ENCODE measurements at regions not wholly inside any gene's neighbourhood (a gene's known extent, or its start where the extent isn't known, plus 50 kb on each side); places are given as distances from the start of the nearest gene placed in this dataset.

GRCh38 chr12:59196989-59197388 is 276.7 kb upstream of the LRIG3 start:
- no peak for DNase-seq

DNA sequence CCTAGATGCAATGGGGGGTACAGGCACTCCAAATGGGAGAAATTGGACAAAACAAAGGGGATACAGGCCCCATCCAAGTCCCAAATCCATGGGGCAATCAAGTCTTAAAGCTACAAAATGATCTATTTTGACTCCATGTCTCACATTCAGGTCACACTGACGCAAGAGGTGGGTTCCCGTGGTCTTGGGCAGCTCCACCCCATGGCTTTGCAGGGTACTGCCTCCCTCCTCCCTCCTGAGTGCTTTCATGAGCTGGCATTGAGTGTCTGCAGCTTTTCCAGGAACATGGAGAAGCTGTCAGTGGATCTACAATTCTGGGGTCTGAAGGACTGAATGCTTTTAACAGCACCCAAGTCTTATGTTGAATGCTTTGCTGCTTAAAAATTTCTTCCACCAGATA is 274.5 kb upstream of the LRIG3 start:
- no peak for DNase-seq

GRCh38 chr12:59193476-59194050 is 273.3 kb upstream of the LRIG3 start:
- DNase-seq: no peak

- no peak for DNase-seq
Measured at GRCh38 chr12:59191372-59191771, 271.1 kb upstream of the LRIG3 start.

DNA sequence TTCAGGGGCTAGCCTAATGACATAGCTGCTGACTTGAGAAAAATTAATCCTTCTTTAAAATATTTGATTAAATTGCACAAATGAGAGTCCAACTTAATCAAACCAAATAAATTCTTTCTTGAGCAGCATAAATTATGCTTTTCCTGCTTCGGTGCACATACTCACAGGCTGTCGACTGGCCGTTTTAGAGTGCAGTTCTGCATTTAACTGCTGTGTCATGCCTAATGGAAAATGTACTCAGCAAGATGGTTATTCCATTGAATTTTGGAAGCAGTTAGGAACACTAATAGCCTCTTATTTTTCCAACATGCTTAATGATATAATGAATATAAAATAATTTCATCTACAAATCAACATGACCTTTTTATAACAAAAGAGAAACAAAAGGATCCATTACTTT is 266.1 kb upstream of the LRIG3 start:
- DNase-seq: peak; percentile 86

DNA sequence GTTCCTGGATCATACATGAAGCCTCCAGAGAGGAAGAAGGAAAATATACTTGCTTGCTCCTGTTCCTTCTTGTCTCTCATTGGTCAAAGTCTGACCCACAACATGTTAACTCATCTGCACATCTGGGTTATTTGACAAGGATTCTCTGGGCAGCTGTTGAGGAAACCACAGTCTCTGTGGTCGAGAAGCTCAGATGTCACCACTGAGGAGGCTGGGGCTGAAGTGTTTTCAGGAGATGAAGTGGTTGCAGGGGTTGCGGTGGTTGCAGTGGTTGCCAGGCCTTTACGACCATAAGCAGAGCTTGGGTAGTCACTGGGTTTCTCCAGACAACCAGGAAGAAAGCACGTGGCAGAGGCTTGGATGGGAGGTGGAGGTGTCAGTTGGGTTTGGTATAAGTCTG is 265.0 kb upstream of the LRIG3 start:
- DNase-seq: no peak

- DNase-seq: no peak
Measured at GRCh38 chr12:59182658-59183455, 262.6 kb upstream of the LRIG3 start.

- DNase-seq: no peak
Measured at GRCh38 chr12:59182191-59182590, 261.9 kb upstream of the LRIG3 start.

DNA sequence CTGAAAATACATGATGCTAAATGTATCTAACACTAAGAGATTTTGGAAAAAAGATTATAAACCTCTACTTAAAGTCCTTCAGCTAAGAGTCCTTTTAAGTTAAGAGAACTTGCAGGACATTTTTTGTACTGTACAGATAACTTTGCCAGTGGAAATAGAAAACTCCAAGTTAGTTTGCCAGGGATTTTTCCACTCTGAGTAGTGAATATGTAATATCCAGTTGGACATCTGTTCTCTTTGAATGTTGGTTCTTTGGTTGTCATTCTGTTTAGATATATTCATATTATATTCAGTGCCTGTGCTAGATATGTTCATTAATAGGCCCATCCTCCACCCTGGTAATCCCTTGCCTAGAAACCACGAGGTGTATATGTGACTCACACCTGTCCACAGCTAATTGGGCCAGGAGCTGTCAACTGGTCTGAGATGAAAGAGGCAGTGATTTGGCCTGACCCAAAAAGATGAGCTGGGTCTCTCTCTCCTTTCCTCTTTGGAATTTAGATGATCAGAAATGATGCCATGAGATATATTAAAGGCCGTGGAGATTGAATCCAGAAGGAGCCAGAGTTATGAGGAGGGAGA is 261.0 kb upstream of the LRIG3 start:
- DNase-seq: no peak

DNA sequence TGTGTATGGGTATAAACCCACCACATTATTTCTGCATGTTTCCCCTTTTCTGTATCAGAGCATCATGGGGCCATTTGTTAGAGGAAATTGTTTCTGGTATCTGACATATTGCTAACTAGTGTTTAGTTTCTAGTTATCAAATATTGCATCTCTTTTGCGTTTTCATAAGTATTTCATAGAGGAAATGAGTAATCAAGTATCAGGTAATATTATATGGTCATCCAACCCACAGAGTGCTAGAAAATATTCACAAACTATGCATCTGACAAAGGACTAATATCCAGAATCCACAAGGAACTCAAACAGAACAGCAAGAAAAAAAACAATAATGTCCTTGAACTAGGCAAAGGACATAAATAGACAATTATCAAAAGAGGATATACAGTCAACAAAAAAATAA is 258.9 kb upstream of the LRIG3 start:
- no peak for DNase-seq

GRCh38 chr12:59173695-59174094 is 253.4 kb upstream of the LRIG3 start:
- DNase-seq: no peak

DNA sequence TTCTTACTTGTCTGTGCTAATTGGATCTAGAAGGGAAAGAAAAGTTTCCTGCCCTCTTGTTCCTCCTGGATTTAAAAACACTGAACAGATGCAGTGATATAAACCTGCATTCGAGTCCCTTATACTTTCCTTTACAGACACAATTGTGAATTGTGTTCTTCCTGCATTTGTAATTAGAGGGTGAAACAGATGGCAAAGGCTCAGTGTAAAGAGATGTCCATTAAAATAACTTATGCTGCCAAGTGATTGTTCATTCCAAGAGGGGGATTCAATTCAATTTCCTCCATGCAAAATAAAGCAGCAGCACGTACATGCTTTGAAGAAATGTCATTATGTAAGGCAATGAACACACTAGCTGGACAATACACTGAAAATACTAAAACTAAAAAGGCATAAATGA is 248.3 kb upstream of the LRIG3 start:
- peak; percentile 12 for DNase-seq

DNA sequence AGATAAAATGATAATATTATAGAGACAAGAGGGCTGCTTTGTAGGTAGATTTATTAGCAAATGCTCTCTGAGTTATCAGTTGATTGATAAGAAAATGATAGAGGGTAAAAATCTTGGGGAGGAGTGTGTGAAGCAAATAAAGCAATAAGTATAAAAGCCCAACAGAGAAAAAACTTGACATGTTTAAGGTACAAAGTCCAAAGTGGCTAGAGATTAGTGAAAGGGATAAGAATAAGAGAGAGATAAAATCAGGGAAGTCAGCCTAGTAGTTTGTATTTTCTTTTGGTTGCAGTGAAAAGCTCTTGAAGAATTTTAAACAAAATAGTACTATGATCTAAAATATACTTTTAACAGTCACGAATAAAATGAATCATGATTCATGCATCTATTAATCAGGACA is 246.2 kb upstream of the LRIG3 start:
- no peak for DNase-seq

- DNase-seq: peak; percentile 15
Measured at GRCh38 chr12:59164991-59165718, 244.9 kb upstream of the LRIG3 start.

- DNase-seq: no peak
Measured at GRCh38 chr12:59164226-59164625, 243.9 kb upstream of the LRIG3 start.

- DNase-seq: no peak
Measured at GRCh38 chr12:59158681-59159080, 238.4 kb upstream of the LRIG3 start.

DNA sequence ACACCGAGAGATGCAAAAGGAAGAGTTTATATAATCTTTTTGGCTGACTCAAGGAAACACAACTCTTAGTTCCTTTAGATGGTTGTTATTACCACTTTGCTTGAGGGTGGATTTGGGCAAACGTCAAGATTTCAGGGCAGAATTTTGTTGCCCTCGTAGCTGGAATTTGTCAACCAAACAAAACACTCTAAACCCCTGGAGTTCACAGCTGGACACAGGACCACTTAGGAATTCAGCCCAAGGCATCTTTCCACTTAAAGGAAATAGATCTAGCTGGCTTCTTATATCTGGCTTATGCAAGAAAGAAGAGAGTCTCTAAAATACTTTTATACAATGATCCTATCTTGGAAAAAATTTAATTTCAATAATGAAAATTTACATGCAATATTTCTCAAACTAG is 237.8 kb upstream of the LRIG3 start:
- DNase-seq: no peak

DNA sequence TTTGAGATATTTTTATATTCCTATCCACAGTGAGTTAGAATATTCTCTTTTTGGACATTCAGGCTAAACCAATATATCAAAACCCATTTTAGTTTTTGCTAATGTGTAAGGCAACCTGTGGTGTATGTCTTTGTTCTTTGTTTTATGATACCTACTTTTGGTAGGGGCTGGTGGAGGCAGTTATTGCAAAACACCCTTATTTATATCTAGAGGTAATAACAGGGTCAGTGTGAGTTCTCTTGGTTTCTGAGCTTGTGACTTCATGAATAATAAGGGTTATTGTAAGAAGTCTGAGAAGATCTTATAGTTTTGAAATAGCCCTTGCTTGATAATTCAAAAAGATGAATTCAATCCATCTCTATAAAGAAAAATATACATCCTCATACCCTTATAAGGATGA is 235.1 kb upstream of the LRIG3 start:
- DNase-seq: no peak

DNA sequence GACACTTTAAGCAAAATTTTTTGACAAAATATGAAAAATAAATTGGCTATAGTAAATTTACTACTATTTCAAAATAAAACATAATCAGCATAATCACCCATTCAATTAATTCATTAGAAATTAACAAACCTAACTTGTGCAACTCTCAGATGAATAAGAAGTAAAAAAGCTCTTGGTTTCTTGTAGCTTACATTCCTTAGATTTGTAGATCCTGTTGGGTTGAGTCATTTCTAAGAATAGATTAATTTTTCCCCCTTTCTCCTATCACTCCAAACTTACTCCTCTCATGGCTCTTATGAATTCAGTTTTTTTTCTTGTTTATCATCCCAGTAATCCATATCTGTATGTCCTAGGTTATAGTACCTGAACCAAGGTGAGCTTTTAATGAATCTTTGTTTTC is 230.9 kb upstream of the LRIG3 start:
- DNase-seq: no peak

DNA sequence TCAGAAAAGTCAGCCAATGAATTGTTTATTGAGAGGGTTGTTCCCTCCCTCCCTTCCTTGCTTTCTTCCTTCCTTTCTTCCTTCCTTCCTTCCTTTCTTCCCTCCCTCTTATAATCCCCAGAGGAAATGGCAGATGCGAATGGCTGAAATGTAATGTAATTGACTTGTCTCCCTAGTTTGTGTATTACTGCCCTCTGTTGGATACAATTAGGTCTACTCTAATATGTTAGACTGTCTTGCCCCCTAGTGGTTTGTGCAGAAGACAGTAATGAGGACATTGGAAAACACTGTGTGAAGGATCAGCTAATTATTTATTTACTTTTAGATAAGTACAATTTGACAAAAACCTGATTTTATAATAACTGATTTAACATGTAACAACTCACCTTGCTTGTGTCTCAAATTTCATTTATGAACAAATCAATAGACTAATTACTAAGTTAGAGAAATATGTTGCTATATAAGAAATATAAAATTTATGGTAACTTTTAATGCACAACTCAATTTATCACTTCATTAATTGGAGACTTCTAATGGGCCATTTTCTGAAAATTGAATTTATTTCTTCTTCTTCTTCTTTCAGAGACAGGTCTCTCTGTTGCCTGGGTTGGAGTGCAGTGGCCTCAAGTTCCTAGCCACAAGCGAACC is 229.8 kb upstream of the LRIG3 start:
- peak; percentile 73 for DNase-seq

DNA sequence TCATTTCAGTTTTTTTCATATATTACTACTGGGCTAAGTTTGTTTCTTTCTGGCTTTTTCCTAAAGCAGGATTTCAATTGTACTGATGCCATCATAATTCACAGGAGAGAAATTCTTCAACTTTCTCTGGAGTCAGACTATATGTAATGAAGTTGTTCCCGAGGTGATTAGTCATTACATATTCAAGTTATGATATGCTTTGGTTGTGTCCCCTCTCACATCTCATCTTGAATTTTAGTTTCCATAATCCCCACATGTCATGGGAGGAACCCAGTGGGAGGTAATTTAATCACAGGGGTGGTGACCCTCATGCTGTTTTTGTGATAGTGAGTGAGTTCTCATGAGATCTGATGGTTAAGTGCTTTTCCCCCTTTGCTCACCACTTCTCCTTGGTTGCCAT is 227.5 kb upstream of the LRIG3 start:
- DNase-seq: no peak

- DNase-seq: no peak
Measured at GRCh38 chr12:59142183-59142790, 222.0 kb upstream of the LRIG3 start.

DNA sequence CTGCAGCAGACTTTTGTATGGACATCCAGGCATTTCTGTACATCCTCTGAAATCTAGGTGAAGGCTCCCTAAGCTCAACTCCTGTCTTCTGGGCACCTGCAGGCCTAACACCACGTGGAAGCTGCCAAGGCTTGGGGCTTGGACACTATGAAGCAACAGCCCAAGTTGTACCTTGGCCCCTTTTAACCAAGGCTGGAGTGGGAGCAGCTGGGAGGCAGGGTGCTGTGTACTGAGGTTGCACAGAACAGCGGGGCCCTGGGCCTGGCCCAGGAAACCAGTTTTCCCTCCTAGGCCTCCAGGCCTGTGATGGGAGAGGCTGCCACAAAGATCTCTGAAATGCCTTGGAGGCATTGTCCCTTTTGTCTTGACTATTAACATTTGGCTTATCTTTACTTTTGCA is 214.4 kb upstream of the LRIG3 start:
- DNase-seq: no peak

Measured in NCI-H1105 treated with DMSO at 0.1 percent for 48 hours (cell line).